PFSK-1 (cell line): ENCODE measurements at regions not wholly inside any gene's neighbourhood (a gene's known extent, or its start where the extent isn't known, plus 50 kb on each side); places are given as distances from the start of the nearest gene placed in this dataset.

Source experiments
- POLR2AphosphoS5 ChIP-seq: IDR thresholded peaks from 2 replicates; pipeline ENCODE4 v1.6.1; 2012; ENCODE audit warnings: low read depth, mild to moderate bottlenecking, control low read depth, low read length, moderate library complexity
- SIN3A ChIP-seq: IDR thresholded peaks from 2 replicates; pipeline ENCODE4 v1.6.1; 2012; ENCODE audit warnings: mild to moderate bottlenecking, low read length, moderate library complexity, borderline replicate concordance; ENCODE audit not compliant: insufficient read depth
- TAF1 ChIP-seq: IDR thresholded peaks from 2 replicates; pipeline ENCODE4 v1.6.1; 2012; ENCODE audit warnings: low read length, control low read depth, borderline replicate concordance; ENCODE audit not compliant: insufficient read depth
- TF ChIP-seq, protein P1 (sequence below), 2 experiments: IDR thresholded peaks; 2 replicates each; pipeline versions ENCODE4 v1.6.1 to v1.8.0; 2011 to 2012; ENCODE audit warnings: low read depth in 2 of 2, low read length in 2 of 2, control low read depth in 1 of 2, inconsistent platforms in 1 of 2, mild to moderate bottlenecking in 1 of 2, moderate library complexity in 1 of 2; ENCODE audit not compliant: insufficient read depth in 1 of 2

DNA sequence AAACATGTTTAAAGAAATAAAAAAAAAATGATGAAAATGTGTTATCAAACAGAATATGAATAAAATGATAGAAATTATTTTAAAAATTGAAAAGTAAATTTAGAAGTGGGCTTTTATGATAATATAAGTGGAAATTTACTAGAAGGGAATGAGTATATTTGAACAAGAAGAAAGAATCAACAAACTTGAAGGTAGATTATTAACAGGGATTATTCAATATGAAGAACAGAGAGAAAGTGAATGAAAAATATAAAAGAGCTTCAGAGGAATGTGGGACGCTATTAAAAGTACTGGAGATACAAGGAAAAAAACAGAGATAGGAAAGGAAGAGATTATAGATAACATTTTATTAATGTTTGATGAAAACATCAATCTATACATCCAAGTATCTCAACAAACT, 1014.4 kb upstream of the CITED2 start:
- TF ChIP-seq POLR2AphosphoS5 (no peak), TAF1 (no peak), SIN3A (no peak)
- TF ChIP-seq, protein P1, sequence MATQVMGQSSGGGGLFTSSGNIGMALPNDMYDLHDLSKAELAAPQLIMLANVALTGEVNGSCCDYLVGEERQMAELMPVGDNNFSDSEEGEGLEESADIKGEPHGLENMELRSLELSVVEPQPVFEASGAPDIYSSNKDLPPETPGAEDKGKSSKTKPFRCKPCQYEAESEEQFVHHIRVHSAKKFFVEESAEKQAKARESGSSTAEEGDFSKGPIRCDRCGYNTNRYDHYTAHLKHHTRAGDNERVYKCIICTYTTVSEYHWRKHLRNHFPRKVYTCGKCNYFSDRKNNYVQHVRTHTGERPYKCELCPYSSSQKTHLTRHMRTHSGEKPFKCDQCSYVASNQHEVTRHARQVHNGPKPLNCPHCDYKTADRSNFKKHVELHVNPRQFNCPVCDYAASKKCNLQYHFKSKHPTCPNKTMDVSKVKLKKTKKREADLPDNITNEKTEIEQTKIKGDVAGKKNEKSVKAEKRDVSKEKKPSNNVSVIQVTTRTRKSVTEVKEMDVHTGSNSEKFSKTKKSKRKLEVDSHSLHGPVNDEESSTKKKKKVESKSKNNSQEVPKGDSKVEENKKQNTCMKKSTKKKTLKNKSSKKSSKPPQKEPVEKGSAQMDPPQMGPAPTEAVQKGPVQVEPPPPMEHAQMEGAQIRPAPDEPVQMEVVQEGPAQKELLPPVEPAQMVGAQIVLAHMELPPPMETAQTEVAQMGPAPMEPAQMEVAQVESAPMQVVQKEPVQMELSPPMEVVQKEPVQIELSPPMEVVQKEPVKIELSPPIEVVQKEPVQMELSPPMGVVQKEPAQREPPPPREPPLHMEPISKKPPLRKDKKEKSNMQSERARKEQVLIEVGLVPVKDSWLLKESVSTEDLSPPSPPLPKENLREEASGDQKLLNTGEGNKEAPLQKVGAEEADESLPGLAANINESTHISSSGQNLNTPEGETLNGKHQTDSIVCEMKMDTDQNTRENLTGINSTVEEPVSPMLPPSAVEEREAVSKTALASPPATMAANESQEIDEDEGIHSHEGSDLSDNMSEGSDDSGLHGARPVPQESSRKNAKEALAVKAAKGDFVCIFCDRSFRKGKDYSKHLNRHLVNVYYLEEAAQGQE (IDR thresholded peaks at IDR 0.05; ENCODE audit: insufficient read depth in 1 of 2, low read depth in 2 of 2, low read length in 2 of 2): no peak
